ENCODE measurements at regions not wholly inside any gene's neighbourhood (a gene's known extent, or its start where the extent isn't known, plus 50 kb on each side); places are given as distances from the start of the nearest gene placed in this dataset.
A peak's percentile ranks its signal among the peaks of the same experiment; 100 is the strongest.

- TF ChIP-seq HMGXB3 (CRISPR knock-in tag; IDR thresholded peaks at IDR 0.05; ENCODE audit: borderline replicate concordance): peak; percentile 75; the same call in 1 of the 2 replicates
- TF ChIP-seq DMTF1 (CRISPR knock-in tag; IDR thresholded peaks at IDR 0.05): 0 out of 2 replicates have a peak, but pooled peaks have one; percentile 58
- peak; percentile 97 for TF ChIP-seq SOX5 (CRISPR knock-in tag; IDR thresholded peaks at IDR 0.05; ENCODE audit: borderline replicate concordance)
- TF ChIP-seq MAF1 (CRISPR knock-in tag; IDR thresholded peaks at IDR 0.05; ENCODE audit: borderline replicate concordance): no peak
- TF ChIP-seq ZNF720 (CRISPR knock-in tag; IDR thresholded peaks at IDR 0.05): no peak
- TF ChIP-seq, protein P1, sequence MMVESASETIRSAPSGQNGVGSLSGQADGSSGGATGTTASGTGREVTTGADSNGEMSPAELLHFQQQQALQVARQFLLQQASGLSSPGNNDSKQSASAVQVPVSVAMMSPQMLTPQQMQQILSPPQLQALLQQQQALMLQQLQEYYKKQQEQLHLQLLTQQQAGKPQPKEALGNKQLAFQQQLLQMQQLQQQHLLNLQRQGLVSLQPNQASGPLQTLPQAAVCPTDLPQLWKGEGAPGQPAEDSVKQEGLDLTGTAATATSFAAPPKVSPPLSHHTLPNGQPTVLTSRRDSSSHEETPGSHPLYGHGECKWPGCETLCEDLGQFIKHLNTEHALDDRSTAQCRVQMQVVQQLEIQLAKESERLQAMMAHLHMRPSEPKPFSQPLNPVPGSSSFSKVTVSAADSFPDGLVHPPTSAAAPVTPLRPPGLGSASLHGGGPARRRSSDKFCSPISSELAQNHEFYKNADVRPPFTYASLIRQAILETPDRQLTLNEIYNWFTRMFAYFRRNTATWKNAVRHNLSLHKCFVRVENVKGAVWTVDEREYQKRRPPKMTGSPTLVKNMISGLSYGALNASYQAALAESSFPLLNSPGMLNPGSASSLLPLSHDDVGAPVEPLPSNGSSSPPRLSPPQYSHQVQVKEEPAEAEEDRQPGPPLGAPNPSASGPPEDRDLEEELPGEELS (CRISPR knock-in tag; IDR thresholded peaks at IDR 0.05): peak; percentile 96
- TF ChIP-seq ZNF607 (CRISPR knock-in tag; IDR thresholded peaks at IDR 0.05; ENCODE audit: borderline replicate concordance): no peak; the same call in 1 of the 2 replicates
- no peak for TF ChIP-seq NFAT5 (CRISPR knock-in tag; IDR thresholded peaks at IDR 0.05)
- TF ChIP-seq HNF4A (CRISPR knock-in tag; IDR thresholded peaks at IDR 0.05): peak; percentile 99
- peak; percentile 91 for TF ChIP-seq SKI (IDR thresholded peaks at IDR 0.05; ENCODE audit: partially characterized antibody)
These were observed 102.8 kb upstream of the TMEM170B start (continued) for GRCh38 chr6:11434565-11435326.

Measured in HepG2 (cell line).